Activated B cell treated with CpG ODN at 0.5 μM for 24 hours (primary cell): ENCODE measurements at regions not wholly inside any gene's neighbourhood (a gene's known extent, or its start where the extent isn't known, plus 50 kb on each side); places are given as distances from the start of the nearest gene placed in this dataset.

ENCODE experiments used
- ATAC-seq: fragments of 200-7000 bp; cut with Tn5 transposase; one replicate; pipeline ENCODE4 v1.10.0; 2021; ENCODE audit warnings: low read depth, mild to moderate bottlenecking, moderate library complexity
- CTCF ChIA-PET: fragments of 350-600 bp; sonication (Branson Sonifier 250); formaldehyde crosslinking; loops from one replicate; lab custom pipeline; 2021; ENCODE audit warnings: antibody characterized with exemption; lab: Charles Lee
- POLR2A ChIA-PET: fragments of 350-600 bp; sonication (Branson Sonifier 250); formaldehyde crosslinking; loops from one replicate; lab custom pipeline; 2021; ENCODE audit warnings: antibody characterized with exemption; lab: Charles Lee
- DNase-seq: peaks from one replicate; pipeline ENCODE4 v3.0.0; 2022
- H3K27ac Mint-ChIP-seq: one replicate; pipeline ENCODE4 v1.8.0; 2020; ENCODE audit warnings: mixed read lengths
- H3K27me3 Mint-ChIP-seq: one replicate; pipeline ENCODE4 v1.8.0; 2021; ENCODE audit warnings: mixed read lengths
- H3K36me3 Mint-ChIP-seq: one replicate; pipeline ENCODE4 v1.8.0; 2021; ENCODE audit warnings: low read depth, mixed read lengths
- H3K4me1 Mint-ChIP-seq: one replicate; pipeline ENCODE4 v1.8.0; 2021; ENCODE audit warnings: mixed read lengths
- H3K4me3 Mint-ChIP-seq: one replicate; pipeline ENCODE4 v1.8.0; 2020; ENCODE audit warnings: mild to moderate bottlenecking, mixed read lengths
- H3K9me3 Mint-ChIP-seq: one replicate; pipeline ENCODE4 v1.8.0; 2020; ENCODE audit warnings: mixed read lengths
- intact Hi-C: fragments of 100-400 bp; cut with micrococcal nuclease; formaldehyde crosslinking; loops from one replicate; pipeline ENCODE4 v1.15.1; 2024
- TF ChIP-seq, protein P1 (sequence below): fragments of 200-600 bp; IDR thresholded peaks from one replicate; pipeline ENCODE4 v1.8.0; 2022; ENCODE audit warnings: antibody characterized with exemption, mild to moderate bottlenecking

- Mint-ChIP-seq H3K27ac (no peak overlapping the region), H3K27me3 (peaks cover 34% of the 10 kb centered on the region), H3K4me1 (no peaks in the 10 kb centered on the region), H3K4me3 (no peak overlapping the region), H3K36me3 (no peaks in the 10 kb centered on the region), H3K9me3 (no peaks in the 10 kb centered on the region)
- POLR2A ChIA-PET, result no interaction called here
- CTCF ChIA-PET, result no interaction called here
- intact Hi-C loops, result no loop called here
- ATAC-seq, result no peak
- TF ChIP-seq, protein P1, sequence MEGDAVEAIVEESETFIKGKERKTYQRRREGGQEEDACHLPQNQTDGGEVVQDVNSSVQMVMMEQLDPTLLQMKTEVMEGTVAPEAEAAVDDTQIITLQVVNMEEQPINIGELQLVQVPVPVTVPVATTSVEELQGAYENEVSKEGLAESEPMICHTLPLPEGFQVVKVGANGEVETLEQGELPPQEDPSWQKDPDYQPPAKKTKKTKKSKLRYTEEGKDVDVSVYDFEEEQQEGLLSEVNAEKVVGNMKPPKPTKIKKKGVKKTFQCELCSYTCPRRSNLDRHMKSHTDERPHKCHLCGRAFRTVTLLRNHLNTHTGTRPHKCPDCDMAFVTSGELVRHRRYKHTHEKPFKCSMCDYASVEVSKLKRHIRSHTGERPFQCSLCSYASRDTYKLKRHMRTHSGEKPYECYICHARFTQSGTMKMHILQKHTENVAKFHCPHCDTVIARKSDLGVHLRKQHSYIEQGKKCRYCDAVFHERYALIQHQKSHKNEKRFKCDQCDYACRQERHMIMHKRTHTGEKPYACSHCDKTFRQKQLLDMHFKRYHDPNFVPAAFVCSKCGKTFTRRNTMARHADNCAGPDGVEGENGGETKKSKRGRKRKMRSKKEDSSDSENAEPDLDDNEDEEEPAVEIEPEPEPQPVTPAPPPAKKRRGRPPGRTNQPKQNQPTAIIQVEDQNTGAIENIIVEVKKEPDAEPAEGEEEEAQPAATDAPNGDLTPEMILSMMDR, result no peak
- DNase-seq, result no peak
These were observed 59.9 kb upstream of the LINGO1 start for GRCh38 chr15:77692614-77693013.

- no peak for ATAC-seq
- H3K4me1 Mint-ChIP-seq, result no peaks in the 10 kb centered on the region
- TF ChIP-seq, protein P1, result no peak
- H3K9me3 Mint-ChIP-seq, result no peaks in the 10 kb centered on the region
- CTCF ChIA-PET, result no interaction called here
- no peak overlapping the region for H3K4me3 Mint-ChIP-seq
- intact Hi-C loops, result no loop called here
- POLR2A ChIA-PET, result no interaction called here
- no peak for DNase-seq
- H3K36me3 Mint-ChIP-seq, result no peaks in the 10 kb centered on the region
- H3K27ac Mint-ChIP-seq, result no peak overlapping the region
- H3K27me3 Mint-ChIP-seq, result peaks cover 32% of the 10 kb centered on the region
These were observed 58.9 kb upstream of the LINGO1 start for GRCh38 chr15:77691607-77692006.

GRCh38 chr15:77689821-77690220 is 57.1 kb upstream of the LINGO1 start:
- DNase-seq, result no peak
- Mint-ChIP-seq H3K27ac (no peak overlapping the region), H3K4me3 (no peak overlapping the region), H3K9me3 (no peaks in the 10 kb centered on the region), H3K36me3 (no peaks in the 10 kb centered on the region), H3K27me3 (peaks cover 32% of the 10 kb centered on the region), H3K4me1 (no peaks in the 10 kb centered on the region)
- ATAC-seq, result no peak
- intact Hi-C loops, result no loop called here
- CTCF ChIA-PET, result no interaction called here
- TF ChIP-seq, protein P1, result no peak
- POLR2A ChIA-PET, result no interaction called here

- DNase-seq (no peak), ATAC-seq (no peak)
- peaks cover 33% of the 10 kb centered on the region for H3K27me3 Mint-ChIP-seq
- CTCF ChIA-PET, result no interaction called here
- POLR2A ChIA-PET, result no interaction called here
- H3K4me1 Mint-ChIP-seq, result no peaks in the 10 kb centered on the region
- intact Hi-C loops, result no loop called here
- H3K4me3 Mint-ChIP-seq, result no peak overlapping the region
- H3K27ac Mint-ChIP-seq, result no peak overlapping the region
- TF ChIP-seq, protein P1, result no peak
- H3K9me3 Mint-ChIP-seq, result no peaks in the 10 kb centered on the region
- H3K36me3 Mint-ChIP-seq, result no peaks in the 10 kb centered on the region
These were observed 56.0 kb upstream of the LINGO1 start for GRCh38 chr15:77688693-77689092.

GRCh38 chr15:77688266-77688665 is 55.6 kb upstream of the LINGO1 start:
- Mint-ChIP-seq H3K36me3 (no peaks in the 10 kb centered on the region), H3K9me3 (no peaks in the 10 kb centered on the region), H3K27ac (no peak overlapping the region), H3K4me3 (no peak overlapping the region), H3K27me3 (peaks cover 30% of the 10 kb centered on the region), H3K4me1 (no peaks in the 10 kb centered on the region)
- ChIA-PET CTCF (no interaction called here), POLR2A (no interaction called here)
- TF ChIP-seq, protein P1, result no peak
- intact Hi-C loops, result no loop called here
- ATAC-seq (no peak), DNase-seq (no peak)
